ENCODE measurements at regions not wholly inside any gene's neighbourhood (a gene's known extent, or its start where the extent isn't known, plus 50 kb on each side); places are given as distances from the start of the nearest gene placed in this dataset.

GRCh38 chr10:10657139-10657760, 360.4 kb upstream of the CELF2 start:
- no peak for ATAC-seq
- no peaks in the 10 kb centered on the region for H3K4me1 Mint-ChIP-seq
- DNase-seq, result no peak
- no peak overlapping the region for H3K27ac Mint-ChIP-seq
- H3K9me3 Mint-ChIP-seq, result peaks cover 4 to 8% of the 10 kb centered on the region in 2 donors
- H3K27me3 Mint-ChIP-seq, result peaks cover 23% of the 10 kb centered on the region
- H3K4me3 Mint-ChIP-seq, result no peak overlapping the region

DNA sequence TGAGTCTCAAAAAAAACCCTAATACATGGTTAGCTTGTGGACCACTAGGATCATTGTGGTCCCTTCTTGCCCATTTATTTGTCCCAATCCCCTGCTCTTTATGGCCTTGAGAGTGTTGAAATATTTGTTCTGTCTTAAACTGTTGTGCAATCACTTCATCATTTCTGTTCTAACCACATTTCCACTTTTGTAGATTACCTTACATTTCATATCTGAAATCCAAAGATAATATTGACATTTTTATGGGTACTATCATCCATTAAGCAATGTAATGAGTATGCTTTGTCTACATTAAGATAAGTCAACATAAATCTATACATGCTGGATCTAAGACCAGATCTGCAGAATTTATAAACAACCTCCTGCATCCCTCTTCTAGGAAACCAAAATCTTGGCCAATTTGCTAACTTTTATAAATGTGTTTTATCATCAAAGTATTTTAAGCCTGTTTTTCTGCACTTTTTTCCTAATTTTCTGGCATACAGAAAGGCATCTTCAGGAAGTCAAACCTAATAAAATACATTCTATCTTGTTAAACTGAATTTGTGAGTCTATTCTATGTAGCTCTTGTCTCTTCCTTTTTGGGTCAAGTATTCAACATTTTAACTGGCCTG, 359.4 kb upstream of the CELF2 start:
- DNase-seq, result no peak
- Mint-ChIP-seq H3K9me3 (peaks cover 4 to 8% of the 10 kb centered on the region in 2 donors), H3K4me1 (no peaks in the 10 kb centered on the region), H3K27me3 (peaks cover 34% of the 10 kb centered on the region), H3K4me3 (no peak overlapping the region), H3K27ac (no peak overlapping the region)
- ATAC-seq, result no peak

DNA sequence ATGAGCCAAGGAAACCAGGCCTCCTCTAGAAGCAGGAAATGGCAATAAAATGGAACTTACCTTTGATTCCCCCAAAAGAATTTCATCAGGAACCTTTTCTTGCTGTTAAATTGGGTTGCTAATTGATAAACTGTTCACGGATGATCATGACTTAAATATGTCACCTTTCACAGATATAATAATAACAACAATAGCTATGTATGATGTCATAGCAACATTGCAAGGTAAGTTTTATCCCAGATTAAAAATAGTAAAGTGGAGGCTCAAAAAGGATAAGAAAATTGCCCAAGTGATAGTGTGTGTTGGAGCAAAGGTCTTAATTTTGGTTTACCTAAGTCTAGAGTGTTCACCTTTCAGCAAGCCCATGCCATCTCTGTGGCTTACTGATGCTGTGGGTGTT, 357.6 kb upstream of the CELF2 start:
- Mint-ChIP-seq H3K9me3 (peaks cover 4 to 8% of the 10 kb centered on the region in 2 donors), H3K27me3 (peaks cover 38% of the 10 kb centered on the region), H3K4me3 (no peak overlapping the region), H3K4me1 (no peaks in the 10 kb centered on the region), H3K27ac (no peak overlapping the region)
- DNase-seq (no peak), ATAC-seq (no peak)

- Mint-ChIP-seq H3K4me3 (no peak overlapping the region), H3K4me1 (no peaks in the 10 kb centered on the region), H3K27me3 (peaks cover 38% of the 10 kb centered on the region), H3K27ac (no peak overlapping the region), H3K9me3 (peaks cover 4 to 8% of the 10 kb centered on the region in 2 donors)
- DNase-seq (no peak), ATAC-seq (no peak)
Observed at GRCh38 chr10:10661176-10661575, 356.5 kb upstream of the CELF2 start.

GRCh38 chr10:10662716-10663408, 354.8 kb upstream of the CELF2 start:
- Mint-ChIP-seq H3K27me3 (peaks cover 38% of the 10 kb centered on the region), H3K4me3 (no peak overlapping the region), H3K4me1 (no peaks in the 10 kb centered on the region), H3K9me3 (peaks cover 4 to 8% of the 10 kb centered on the region in 2 donors), H3K27ac (no peak overlapping the region)
- ATAC-seq (no peak), DNase-seq (no peak)

- no peak for DNase-seq
- Mint-ChIP-seq H3K4me3 (no peak overlapping the region), H3K27ac (no peak overlapping the region)
Observed at GRCh38 chr10:10663622-10664021, 354.1 kb upstream of the CELF2 start.

GRCh38 chr10:10665750-10666149, 351.9 kb upstream of the CELF2 start:
- Mint-ChIP-seq H3K4me1 (no peaks in the 10 kb centered on the region), H3K27ac (no peak overlapping the region), H3K4me3 (no peak overlapping the region), H3K9me3 (peaks cover 0 to 4% of the 10 kb centered on the region in 2 donors), H3K27me3 (peaks cover 29% of the 10 kb centered on the region)
- ATAC-seq (no peak), DNase-seq (no peak)

More at GRCh38 chr10:10663622-10664021, 354.1 kb upstream of the CELF2 start:
- no peak for ATAC-seq
- H3K4me1 Mint-ChIP-seq, result no peaks in the 10 kb centered on the region
- H3K9me3 Mint-ChIP-seq, result peaks cover 4 to 8% of the 10 kb centered on the region in 2 donors
- peaks cover 38% of the 10 kb centered on the region for H3K27me3 Mint-ChIP-seq

GRCh38 chr10:10667466-10667865, 350.2 kb upstream of the CELF2 start:
- Mint-ChIP-seq H3K9me3 (no peaks in the 10 kb centered on the region), H3K27me3 (peaks cover 12% of the 10 kb centered on the region), H3K4me1 (no peaks in the 10 kb centered on the region), H3K27ac (no peak overlapping the region), H3K4me3 (no peak overlapping the region)
- ATAC-seq, result no peak
- DNase-seq, result no peak

GRCh38 chr10:10676972-10677371, 340.7 kb upstream of the CELF2 start:
- no peak for DNase-seq
- no peak overlapping the region for H3K4me3 Mint-ChIP-seq
- ATAC-seq, result no peak
- H3K27ac Mint-ChIP-seq, result no peak overlapping the region
- H3K4me1 Mint-ChIP-seq, result no peaks in the 10 kb centered on the region
- no peaks in the 10 kb centered on the region for H3K27me3 Mint-ChIP-seq
- H3K9me3 Mint-ChIP-seq, result peaks cover 9 to 10% of the 10 kb centered on the region in 2 donors

DNA sequence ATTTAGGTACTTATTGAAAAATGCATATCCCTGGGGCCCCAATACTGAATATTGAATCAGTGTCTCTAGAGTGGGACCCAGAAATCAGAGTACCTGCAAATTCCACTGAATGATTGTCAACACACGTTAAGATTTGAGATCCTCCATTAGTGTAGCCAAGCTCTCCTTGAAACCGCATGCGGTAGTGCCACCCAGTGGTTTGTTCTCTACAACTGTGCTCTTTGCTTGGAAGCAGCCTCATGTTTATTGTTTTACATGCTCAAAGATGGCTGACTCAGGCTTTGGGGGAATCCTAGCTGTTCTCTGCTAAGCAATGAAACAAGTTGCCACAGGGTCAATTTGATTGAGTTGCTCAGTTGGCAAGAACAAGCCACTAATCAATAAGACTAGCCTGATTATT, 340.2 kb upstream of the CELF2 start:
- Mint-ChIP-seq H3K9me3 (peaks cover 9 to 10% of the 10 kb centered on the region in 2 donors), H3K27ac (no peak overlapping the region), H3K4me1 (no peaks in the 10 kb centered on the region), H3K4me3 (no peak overlapping the region), H3K27me3 (no peaks in the 10 kb centered on the region)
- DNase-seq (peak; percentile 19 to 38), ATAC-seq (peak; percentile 69)

DNA sequence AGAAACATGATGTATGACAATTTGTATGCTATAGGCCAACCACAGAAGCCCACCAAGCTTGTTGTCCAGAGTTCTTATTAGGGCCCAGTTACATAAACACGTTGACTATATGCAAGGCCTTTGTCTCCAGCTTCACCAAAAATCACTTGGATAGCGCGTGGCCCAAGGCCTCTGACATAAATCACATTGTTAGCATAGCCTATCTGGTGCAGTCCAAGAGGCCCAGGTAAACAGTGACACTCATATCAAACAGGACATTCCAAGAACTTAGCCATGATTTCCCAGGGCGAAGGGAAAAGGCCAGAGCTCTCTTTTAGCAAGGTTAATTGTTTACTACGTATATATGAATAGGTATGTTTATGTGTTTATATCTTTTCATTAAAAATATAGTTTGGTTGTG, 337.2 kb upstream of the CELF2 start:
- Mint-ChIP-seq H3K9me3 (no peaks in the 10 kb centered on the region), H3K27ac (no peak overlapping the region), H3K27me3 (peaks cover 3% of the 10 kb centered on the region), H3K4me1 (no peaks in the 10 kb centered on the region), H3K4me3 (no peak overlapping the region)
- ATAC-seq, result no peak
- DNase-seq, result no peak

GRCh38 chr10:10684972-10685371, 332.7 kb upstream of the CELF2 start:
- DNase-seq (no peak), ATAC-seq (no peak)
- Mint-ChIP-seq H3K9me3 (peaks cover 0 to 14% of the 10 kb centered on the region in 2 donors), H3K27ac (no peak overlapping the region), H3K4me3 (no peak overlapping the region), H3K27me3 (peaks cover 17% of the 10 kb centered on the region), H3K4me1 (no peaks in the 10 kb centered on the region)

DNA sequence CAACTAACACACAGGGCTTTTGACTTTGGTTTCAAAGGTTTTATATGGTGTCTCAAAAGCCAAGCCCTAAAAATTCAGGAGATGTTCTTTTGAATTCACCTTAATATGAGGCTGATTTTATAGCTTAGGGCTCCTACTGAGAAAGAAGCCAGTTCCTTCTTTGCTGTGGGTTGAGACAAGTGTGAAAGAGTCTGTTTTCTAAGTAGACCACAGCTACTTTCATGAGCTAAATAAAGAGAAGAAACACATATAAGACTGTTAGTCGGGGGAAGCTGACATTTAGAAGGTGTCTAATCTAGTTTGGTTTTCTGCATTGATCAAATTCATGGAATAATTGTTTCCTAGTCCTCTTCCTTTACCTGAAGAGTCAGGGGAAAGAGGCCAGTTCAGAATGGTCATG, 332.1 kb upstream of the CELF2 start:
- ATAC-seq (no peak), DNase-seq (no peak)
- H3K27ac Mint-ChIP-seq, result no peak overlapping the region
- no peak overlapping the region for H3K4me3 Mint-ChIP-seq
- H3K9me3 Mint-ChIP-seq, result peaks cover 0 to 14% of the 10 kb centered on the region in 2 donors
- H3K4me1 Mint-ChIP-seq, result no peaks in the 10 kb centered on the region
- H3K27me3 Mint-ChIP-seq, result peaks cover 17% of the 10 kb centered on the region

DNA sequence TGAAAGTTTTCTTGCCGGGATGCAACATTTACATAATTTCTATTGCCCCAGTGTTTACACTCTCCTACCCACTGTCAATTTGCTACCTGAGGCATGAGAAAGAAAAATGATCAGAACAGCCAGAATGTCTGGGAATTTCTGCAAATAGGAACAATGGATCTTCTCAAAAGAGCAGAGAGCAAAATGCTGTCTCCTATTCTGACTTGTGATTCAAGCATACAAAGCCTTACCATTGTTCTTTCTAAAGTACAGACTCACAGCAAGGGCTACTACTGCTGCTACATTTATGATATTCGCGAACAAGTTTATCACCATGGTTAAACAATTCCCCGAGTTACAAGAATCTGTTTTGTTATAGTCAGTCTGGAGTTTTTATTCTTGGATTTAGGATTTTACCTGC, 329.9 kb upstream of the CELF2 start:
- no peak overlapping the region for H3K27ac Mint-ChIP-seq

GRCh38 chr10:10699427-10699826, 318.2 kb upstream of the CELF2 start:
- ATAC-seq (no peak), DNase-seq (no peak)
- H3K27me3 Mint-ChIP-seq, result no peaks in the 10 kb centered on the region
- no peaks in the 10 kb centered on the region for H3K4me1 Mint-ChIP-seq
- no peak overlapping the region for H3K27ac Mint-ChIP-seq
- no peaks in the 10 kb centered on the region for H3K9me3 Mint-ChIP-seq
- H3K4me3 Mint-ChIP-seq, result no peak overlapping the region

More for the DNA sequence above, 329.9 kb upstream of the CELF2 start:
- H3K27me3 Mint-ChIP-seq, result peaks cover 17% of the 10 kb centered on the region
- H3K9me3 Mint-ChIP-seq, result peaks cover 0 to 14% of the 10 kb centered on the region in 2 donors
- H3K4me3 Mint-ChIP-seq, result no peak overlapping the region
- no peaks in the 10 kb centered on the region for H3K4me1 Mint-ChIP-seq
- no peak for DNase-seq
- no peak for ATAC-seq

DNA sequence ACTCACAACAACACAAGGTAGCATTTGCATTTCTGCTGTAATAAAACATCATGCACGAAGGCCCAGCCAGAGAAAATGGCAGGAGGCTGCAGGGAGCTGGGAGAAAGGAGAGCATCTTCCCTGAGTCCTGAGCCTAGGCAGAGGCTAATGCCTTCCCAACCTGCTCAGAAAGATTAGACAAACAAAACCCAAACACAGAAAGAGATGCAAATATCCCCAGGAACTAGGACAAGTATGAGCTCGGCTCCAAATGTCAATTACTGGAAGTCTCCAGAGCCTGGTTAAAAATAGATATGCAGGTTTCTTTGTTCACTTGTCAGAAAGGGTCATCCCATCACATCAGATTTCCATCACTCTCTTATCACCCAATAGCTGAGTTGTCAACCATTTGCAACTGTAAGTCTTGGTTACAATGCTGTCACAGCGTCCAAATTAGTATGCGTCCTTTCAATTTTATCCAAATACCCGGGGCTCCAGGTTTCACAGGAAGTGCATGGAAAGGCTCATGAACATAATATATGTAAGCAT, 316.5 kb upstream of the CELF2 start:
- Mint-ChIP-seq H3K4me3 (no peak overlapping the region), H3K27me3 (no peaks in the 10 kb centered on the region), H3K27ac (no peak overlapping the region), H3K4me1 (no peaks in the 10 kb centered on the region), H3K9me3 (no peaks in the 10 kb centered on the region)
- DNase-seq, result no peak
- no peak for ATAC-seq
